HAP-1 (cell line): ENCODE measurements at regions not wholly inside any gene's neighbourhood (a gene's known extent, or its start where the extent isn't known, plus 50 kb on each side); places are given as distances from the start of the nearest gene placed in this dataset.
"Not testable (repeated sequence)": the region's sequence is repeated elsewhere in the genome, so short reads cannot be mapped to it uniquely, and the experiment has no call there.

Experiments
- DNase-seq, 2 experiments: peaks; one replicate each; pipeline ENCODE4 v3.0.0-alpha.2; 2016 to 2020; ENCODE audit warnings: low spot score in 2 of 2
- H3K27me3 ChIP-seq: fragments of 250-450 bp; sonication (Bioruptor Pico); 2 replicates; pipeline ENCODE4 v1.5.1; 2020; ENCODE audit warnings: low read depth, mild to moderate bottlenecking, moderate library complexity
- H3K36me3 ChIP-seq: fragments of 250-450 bp; sonication (Bioruptor Pico); replicated peaks from 2 replicates; pipeline ENCODE4 v1.5.1; 2020; ENCODE audit warnings: mild to moderate bottlenecking
- H3K4me1 ChIP-seq: fragments of 250-450 bp; sonication (Bioruptor Pico); 2 replicates; pipeline ENCODE4 v1.5.1; 2020; ENCODE audit warnings: mild to moderate bottlenecking
- H3K4me3 ChIP-seq: fragments of 250-450 bp; sonication (Bioruptor Pico); 2 replicates; pipeline ENCODE4 v1.5.1; 2020; ENCODE audit warnings: mild to moderate bottlenecking, moderate library complexity
- H3K9me3 ChIP-seq: fragments of 250-450 bp; sonication (Bioruptor Pico); 2 replicates; pipeline ENCODE4 v1.5.1; 2020; ENCODE audit warnings: mild to moderate bottlenecking, moderate library complexity
- in situ Hi-C: fragments of 300-500 bp; cut with MboI; formaldehyde crosslinking; loops from 3 replicates; pipeline ENCODE4 v1.14.3; 2020; ENCODE audit warnings: low sequenced_read_pairs, inconsistent platforms, mixed read lengths

DNA sequence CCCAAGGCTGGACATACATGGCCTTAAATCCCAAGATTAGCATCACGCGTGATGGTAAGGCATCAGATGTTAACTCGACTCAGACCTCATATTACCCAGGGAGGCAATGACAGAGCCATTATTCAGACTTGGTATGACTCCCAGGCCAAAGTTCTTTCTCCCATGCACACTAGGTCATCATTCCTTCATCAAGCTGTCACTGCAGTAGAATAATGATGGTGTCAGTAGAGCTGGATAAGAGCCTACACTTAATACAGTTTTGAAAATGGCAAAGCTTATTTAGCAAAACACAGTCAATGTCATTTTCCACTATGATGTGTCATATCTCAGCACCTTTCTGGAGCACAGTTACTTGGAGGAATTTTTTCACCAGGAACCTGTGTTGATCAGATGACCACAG is 663.3 kb downstream of the SUCLG1 start:
- Histone ChIP-seq H3K27me3 (no peaks in the 10 kb centered on the region), H3K9me3 (no peaks in the 10 kb centered on the region), H3K36me3 (no peaks in the 10 kb centered on the region), H3K4me1 (no peaks in the 10 kb centered on the region), H3K4me3 (no peak overlapping the region)
- DNase-seq = no peak
- in situ Hi-C loops = no loop called here

- H3K9me3 ChIP-seq, H3K27me3 ChIP-seq, DNase-seq, in situ Hi-C loops, H3K4me3 ChIP-seq, H3K4me1 ChIP-seq, H3K36me3 ChIP-seq: not testable (repeated sequence)
These were observed 668.6 kb downstream of the SUCLG1 start for GRCh38 chr2:83790467-83790866.

- H3K4me1 ChIP-seq, DNase-seq, H3K36me3 ChIP-seq, H3K4me3 ChIP-seq, in situ Hi-C loops, H3K9me3 ChIP-seq, H3K27me3 ChIP-seq: not testable (repeated sequence)
These were observed 669.4 kb downstream of the SUCLG1 start for GRCh38 chr2:83789674-83790073.

- in situ Hi-C loops, H3K4me3 ChIP-seq, H3K9me3 ChIP-seq, H3K27me3 ChIP-seq, H3K4me1 ChIP-seq, DNase-seq, H3K36me3 ChIP-seq: not testable (repeated sequence)
These were observed 670.0 kb downstream of the SUCLG1 start for GRCh38 chr2:83788938-83789566.

GRCh38 chr2:83787189-83787588 is 671.9 kb downstream of the SUCLG1 start:
- no peaks in the 10 kb centered on the region for H3K27me3 ChIP-seq
- DNase-seq = no peak
- no peaks in the 10 kb centered on the region for H3K36me3 ChIP-seq
- in situ Hi-C loops = no loop called here
- H3K4me1 ChIP-seq = no peaks in the 10 kb centered on the region
- no peak overlapping the region for H3K4me3 ChIP-seq
- H3K9me3 ChIP-seq = no peaks in the 10 kb centered on the region

- Histone ChIP-seq H3K4me1 (no peaks in the 10 kb centered on the region), H3K27me3 (no peaks in the 10 kb centered on the region), H3K4me3 (no peak overlapping the region), H3K36me3 (no peaks in the 10 kb centered on the region), H3K9me3 (no peaks in the 10 kb centered on the region)
- no peak for DNase-seq
- in situ Hi-C loops = no loop called here
These were observed 672.9 kb downstream of the SUCLG1 start for GRCh38 chr2:83786140-83786539.

DNA sequence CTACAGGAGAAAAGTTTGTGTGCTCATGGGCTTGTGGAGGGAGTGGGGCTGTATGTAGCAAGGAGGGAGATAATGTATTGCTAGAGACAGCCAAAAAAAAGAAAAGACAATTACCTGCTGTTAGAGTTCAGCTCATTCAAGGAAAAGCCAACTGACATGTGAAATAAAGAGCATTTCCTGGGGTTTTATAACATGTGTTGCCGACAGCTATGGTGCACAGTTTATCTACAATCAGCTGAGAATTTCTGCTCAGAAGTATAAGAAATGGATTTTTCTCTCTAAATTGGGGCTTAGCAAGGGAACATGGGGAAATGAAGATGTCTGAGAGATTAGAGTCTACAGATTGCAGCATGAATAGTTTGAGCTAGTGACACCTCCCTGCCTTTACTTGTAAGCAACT is 674.1 kb downstream of the SUCLG1 start:
- in situ Hi-C loops = no loop called here
- no peak for DNase-seq
- H3K27me3 ChIP-seq = no peaks in the 10 kb centered on the region
- no peaks in the 10 kb centered on the region for H3K36me3 ChIP-seq
- H3K4me1 ChIP-seq = no peaks in the 10 kb centered on the region
- H3K9me3 ChIP-seq = no peaks in the 10 kb centered on the region
- H3K4me3 ChIP-seq = no peak overlapping the region

DNA sequence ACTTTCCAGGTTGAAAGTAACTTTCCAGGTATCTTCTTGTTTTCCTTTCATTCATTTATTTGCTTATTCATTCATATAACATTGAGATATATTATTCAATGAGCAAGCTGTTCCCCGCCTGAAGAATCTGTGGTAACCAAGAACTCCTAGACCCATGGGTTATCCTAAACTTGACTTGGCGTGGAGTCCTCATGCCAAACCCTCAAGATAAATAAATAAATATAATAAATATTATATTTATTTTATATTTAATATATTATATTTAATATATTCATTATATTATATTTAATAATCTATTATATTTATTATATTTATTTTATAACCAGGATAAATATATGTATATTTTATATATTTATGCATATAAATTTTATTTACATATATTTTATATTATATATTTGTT is 674.8 kb downstream of the SUCLG1 start:
- Histone ChIP-seq H3K4me1 (no peaks in the 10 kb centered on the region), H3K27me3 (no peaks in the 10 kb centered on the region), H3K4me3 (no peak overlapping the region), H3K9me3 (no peaks in the 10 kb centered on the region), H3K36me3 (no peaks in the 10 kb centered on the region)
- DNase-seq = no peak
- in situ Hi-C loops = no loop called here

DNA sequence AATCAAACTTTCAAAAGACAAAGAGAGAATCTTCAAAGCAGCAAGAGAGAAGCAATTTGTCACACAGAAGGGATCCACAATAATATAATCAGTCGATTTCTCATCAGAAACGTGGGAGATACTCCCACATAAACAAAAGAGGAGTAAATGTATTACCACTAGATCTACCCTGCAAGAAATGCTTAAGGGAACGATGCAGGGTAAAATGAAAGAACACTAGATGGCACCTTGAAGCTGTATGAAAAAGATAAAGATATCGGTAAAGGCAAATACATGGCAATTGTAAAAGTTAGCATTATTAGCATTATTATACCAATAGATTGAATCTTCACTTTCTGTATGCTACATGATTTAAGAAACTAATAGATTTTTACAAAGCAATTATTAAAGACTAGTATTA is 677.0 kb downstream of the SUCLG1 start:
- no peak overlapping the region for H3K4me3 ChIP-seq
- no peaks in the 10 kb centered on the region for H3K4me1 ChIP-seq
- no peaks in the 10 kb centered on the region for H3K27me3 ChIP-seq
- in situ Hi-C loops = no loop called here
- no peaks in the 10 kb centered on the region for H3K36me3 ChIP-seq
- H3K9me3 ChIP-seq = no peaks in the 10 kb centered on the region
- no peak for DNase-seq

GRCh38 chr2:83764447-83765005 is 694.6 kb downstream of the SUCLG1 start:
- in situ Hi-C loops = no loop called here
- no peaks in the 10 kb centered on the region for H3K36me3 ChIP-seq
- DNase-seq = no peak
- H3K9me3 ChIP-seq = no peaks in the 10 kb centered on the region
- no peak overlapping the region for H3K4me3 ChIP-seq
- no peaks in the 10 kb centered on the region for H3K4me1 ChIP-seq
- no peaks in the 10 kb centered on the region for H3K27me3 ChIP-seq

DNA sequence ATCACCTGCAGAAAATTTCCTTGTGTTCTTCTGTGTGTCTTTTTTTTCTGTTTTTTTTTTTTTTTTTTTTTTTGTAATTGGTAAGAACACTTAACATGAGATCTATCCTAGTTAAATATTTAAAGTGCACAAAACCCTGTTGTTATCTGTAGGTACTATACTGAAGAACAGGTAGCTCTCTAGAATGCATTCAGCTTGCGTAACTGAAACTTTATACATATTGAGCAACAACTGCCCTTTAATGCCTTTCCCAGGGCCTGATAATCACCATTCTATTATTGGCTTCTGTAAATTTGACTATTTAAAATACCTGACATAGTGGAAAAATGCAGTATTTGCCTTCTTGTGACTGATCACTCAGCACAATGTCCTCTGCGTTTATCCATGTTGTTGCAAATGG is 701.8 kb downstream of the SUCLG1 start:
- DNase-seq = no peak
- no peaks in the 10 kb centered on the region for H3K4me1 ChIP-seq
- H3K27me3 ChIP-seq = no peaks in the 10 kb centered on the region
- H3K4me3 ChIP-seq = no peak overlapping the region
- no peaks in the 10 kb centered on the region for H3K9me3 ChIP-seq
- no peaks in the 10 kb centered on the region for H3K36me3 ChIP-seq
- in situ Hi-C loops = no loop called here

DNA sequence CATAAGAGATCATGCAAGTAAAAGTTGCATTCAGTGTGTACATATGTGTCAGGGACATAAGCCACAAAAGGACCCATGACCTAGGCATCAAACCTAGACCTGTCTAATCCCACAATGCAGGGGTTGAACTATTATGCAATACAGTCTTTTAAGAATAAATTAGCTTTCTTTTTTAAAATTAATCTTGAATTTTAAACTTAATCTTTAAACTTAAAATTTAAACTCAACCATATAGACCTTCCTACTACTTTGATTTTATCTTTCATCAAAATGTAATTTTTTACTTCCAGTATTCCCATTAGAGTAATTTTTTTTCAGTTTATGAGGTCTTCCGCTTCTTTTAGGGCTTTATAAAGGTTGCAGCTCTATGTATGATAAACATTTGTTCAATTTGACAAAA is 702.9 kb downstream of the SUCLG1 start:
- H3K27me3 ChIP-seq = no peaks in the 10 kb centered on the region
- H3K9me3 ChIP-seq = no peaks in the 10 kb centered on the region
- no peak overlapping the region for H3K4me3 ChIP-seq
- no peak for DNase-seq
- no peaks in the 10 kb centered on the region for H3K4me1 ChIP-seq
- in situ Hi-C loops = no loop called here
- H3K36me3 ChIP-seq = no peaks in the 10 kb centered on the region

GRCh38 chr2:83747141-83747540 is 711.9 kb downstream of the SUCLG1 start:
- no peaks in the 10 kb centered on the region for H3K4me1 ChIP-seq
- DNase-seq = no peak

DNA sequence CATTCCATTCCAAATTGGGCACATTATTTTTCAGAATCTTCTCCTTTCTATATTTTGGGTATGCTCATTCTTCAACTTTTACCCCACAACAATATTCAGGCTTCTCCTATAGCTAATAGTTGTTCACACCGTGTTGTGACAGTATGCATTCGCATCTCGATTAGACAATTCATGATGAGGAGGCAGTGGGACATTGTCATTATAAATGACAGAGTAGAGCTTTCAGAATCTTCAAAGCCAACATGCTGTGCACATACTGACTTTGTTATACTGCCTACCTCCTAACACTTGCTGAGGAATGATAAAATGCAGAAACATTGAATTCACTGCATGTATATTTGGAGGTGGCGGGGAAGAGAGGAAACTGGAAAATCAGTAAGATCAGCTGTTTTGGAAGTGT is 714.2 kb downstream of the SUCLG1 start:
- no peaks in the 10 kb centered on the region for H3K9me3 ChIP-seq
- H3K36me3 ChIP-seq = no peaks in the 10 kb centered on the region
- no peak for DNase-seq
- no peaks in the 10 kb centered on the region for H3K27me3 ChIP-seq
- no peak overlapping the region for H3K4me3 ChIP-seq
- H3K4me1 ChIP-seq = no peaks in the 10 kb centered on the region
- in situ Hi-C loops = no loop called here

More at GRCh38 chr2:83747141-83747540, 711.9 kb downstream of the SUCLG1 start:
- in situ Hi-C loops = no loop called here
- H3K9me3 ChIP-seq = no peaks in the 10 kb centered on the region
- no peaks in the 10 kb centered on the region for H3K27me3 ChIP-seq
- no peaks in the 10 kb centered on the region for H3K36me3 ChIP-seq
- no peak overlapping the region for H3K4me3 ChIP-seq
